ENCODE measurements at regions not wholly inside any gene's neighbourhood (a gene's known extent, or its start where the extent isn't known, plus 50 kb on each side); places are given as distances from the start of the nearest gene placed in this dataset.

DNA sequence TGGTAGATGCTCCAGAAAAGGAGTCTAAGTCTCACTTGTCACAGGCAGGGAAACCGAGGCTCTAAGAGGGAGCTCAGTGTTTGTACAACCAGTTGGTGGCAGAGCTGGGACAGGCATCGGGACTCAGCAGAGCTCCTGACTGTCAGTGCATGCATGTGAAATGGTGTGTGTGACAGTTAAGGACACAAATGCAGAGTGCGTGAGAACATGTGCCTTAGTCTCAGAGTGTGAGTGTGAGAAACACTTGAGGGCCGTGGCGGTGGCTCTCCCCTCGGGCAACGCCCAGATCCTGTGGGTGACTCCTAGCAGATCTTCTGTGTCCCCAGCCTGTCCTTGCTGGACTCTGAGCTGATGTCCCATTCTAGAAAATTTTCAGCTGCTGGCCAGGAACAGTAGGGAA is 362.6 kb downstream of the MATN1 start:
- no peaks in the 10 kb centered on the region for H3K27me3 ChIP-seq (ENCODE audit: insufficient read depth, low read depth, severe bottlenecking)
- no peaks in the 10 kb centered on the region for H3K36me3 ChIP-seq
- DNase-seq, result no peak
- no peaks in the 10 kb centered on the region for H3K9me3 ChIP-seq (ENCODE audit: severe bottlenecking)
- TF ChIP-seq, protein P1, sequence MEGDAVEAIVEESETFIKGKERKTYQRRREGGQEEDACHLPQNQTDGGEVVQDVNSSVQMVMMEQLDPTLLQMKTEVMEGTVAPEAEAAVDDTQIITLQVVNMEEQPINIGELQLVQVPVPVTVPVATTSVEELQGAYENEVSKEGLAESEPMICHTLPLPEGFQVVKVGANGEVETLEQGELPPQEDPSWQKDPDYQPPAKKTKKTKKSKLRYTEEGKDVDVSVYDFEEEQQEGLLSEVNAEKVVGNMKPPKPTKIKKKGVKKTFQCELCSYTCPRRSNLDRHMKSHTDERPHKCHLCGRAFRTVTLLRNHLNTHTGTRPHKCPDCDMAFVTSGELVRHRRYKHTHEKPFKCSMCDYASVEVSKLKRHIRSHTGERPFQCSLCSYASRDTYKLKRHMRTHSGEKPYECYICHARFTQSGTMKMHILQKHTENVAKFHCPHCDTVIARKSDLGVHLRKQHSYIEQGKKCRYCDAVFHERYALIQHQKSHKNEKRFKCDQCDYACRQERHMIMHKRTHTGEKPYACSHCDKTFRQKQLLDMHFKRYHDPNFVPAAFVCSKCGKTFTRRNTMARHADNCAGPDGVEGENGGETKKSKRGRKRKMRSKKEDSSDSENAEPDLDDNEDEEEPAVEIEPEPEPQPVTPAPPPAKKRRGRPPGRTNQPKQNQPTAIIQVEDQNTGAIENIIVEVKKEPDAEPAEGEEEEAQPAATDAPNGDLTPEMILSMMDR (IDR thresholded peaks at IDR 0.05; ENCODE audit: low read depth, low read length), result no peak
- no peak overlapping the region for H3K4me3 ChIP-seq (ENCODE audit: low read depth, low read length)
- no peak overlapping the region for H3K27ac ChIP-seq

DNA sequence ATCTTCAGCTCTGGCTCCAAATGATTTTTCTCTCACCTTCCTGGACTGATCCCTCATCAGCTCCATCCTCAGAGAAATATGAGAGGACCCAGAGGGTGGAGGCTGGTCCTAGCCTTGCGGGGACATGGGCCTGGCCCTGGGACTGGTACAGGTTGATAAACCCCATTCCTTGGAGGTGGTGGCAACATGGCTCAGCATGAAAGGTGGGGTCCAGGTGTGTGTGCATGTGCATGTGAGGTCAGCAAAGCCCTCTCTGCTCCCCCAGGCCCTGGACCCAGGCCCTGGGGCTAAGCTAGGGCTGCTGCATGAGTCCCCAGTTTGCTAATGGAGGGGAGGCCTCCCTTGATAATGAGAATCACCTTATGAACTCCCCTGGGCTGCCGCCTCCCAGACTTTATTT is 363.1 kb downstream of the MATN1 start:
- Histone ChIP-seq H3K27ac (no peak overlapping the region), H3K36me3 (no peaks in the 10 kb centered on the region), H3K9me3 (ENCODE audit: severe bottlenecking) (no peaks in the 10 kb centered on the region), H3K4me3 (ENCODE audit: low read depth, low read length) (no peak overlapping the region), H3K27me3 (ENCODE audit: insufficient read depth, low read depth, severe bottlenecking) (no peaks in the 10 kb centered on the region)
- TF ChIP-seq, protein P1 (IDR thresholded peaks at IDR 0.05; ENCODE audit: low read depth, low read length), result no peak
- DNase-seq, result no peak

DNA sequence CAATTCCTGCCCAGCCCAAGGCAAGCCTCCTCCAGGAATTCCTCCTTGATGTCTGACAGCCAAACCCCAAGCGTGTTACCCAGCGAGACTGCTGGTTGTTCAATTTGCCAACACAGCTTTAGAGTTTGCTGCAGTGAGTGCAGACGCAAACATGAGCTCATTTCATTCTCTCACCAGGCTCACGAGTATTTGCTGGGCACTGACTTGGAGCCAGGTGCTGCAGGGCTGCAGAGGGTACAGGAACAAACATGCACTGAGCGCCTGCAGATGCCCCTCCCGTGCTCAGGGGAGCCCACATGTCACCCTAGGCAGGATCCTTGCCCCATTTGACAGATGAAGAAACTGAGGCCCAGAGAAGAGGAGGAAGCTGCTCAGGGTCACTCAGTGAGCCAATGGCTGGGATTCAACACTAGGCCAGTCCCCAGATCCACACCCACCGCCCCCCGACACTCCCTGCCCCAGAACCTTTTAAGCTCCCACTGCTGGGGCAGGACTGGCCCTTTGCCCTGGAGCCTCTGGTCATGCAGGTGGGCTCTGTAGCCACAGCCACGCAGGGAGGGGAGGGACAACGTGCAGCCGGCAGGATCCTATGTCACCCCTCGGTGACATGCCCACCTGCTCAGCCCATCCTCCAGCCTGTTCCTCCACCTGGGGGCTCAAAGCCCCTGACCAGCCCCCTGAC is 363.7 kb downstream of the MATN1 start:
- TF ChIP-seq, protein P1 (IDR thresholded peaks at IDR 0.05; ENCODE audit: low read depth, low read length), result no peak
- H3K4me3 ChIP-seq (ENCODE audit: low read depth, low read length), result no peak overlapping the region
- H3K27me3 ChIP-seq (ENCODE audit: insufficient read depth, low read depth, severe bottlenecking), result no peaks in the 10 kb centered on the region
- DNase-seq, result no peak
- no peak overlapping the region for H3K27ac ChIP-seq
- H3K9me3 ChIP-seq (ENCODE audit: severe bottlenecking), result no peaks in the 10 kb centered on the region
- H3K36me3 ChIP-seq, result no peaks in the 10 kb centered on the region

DNA sequence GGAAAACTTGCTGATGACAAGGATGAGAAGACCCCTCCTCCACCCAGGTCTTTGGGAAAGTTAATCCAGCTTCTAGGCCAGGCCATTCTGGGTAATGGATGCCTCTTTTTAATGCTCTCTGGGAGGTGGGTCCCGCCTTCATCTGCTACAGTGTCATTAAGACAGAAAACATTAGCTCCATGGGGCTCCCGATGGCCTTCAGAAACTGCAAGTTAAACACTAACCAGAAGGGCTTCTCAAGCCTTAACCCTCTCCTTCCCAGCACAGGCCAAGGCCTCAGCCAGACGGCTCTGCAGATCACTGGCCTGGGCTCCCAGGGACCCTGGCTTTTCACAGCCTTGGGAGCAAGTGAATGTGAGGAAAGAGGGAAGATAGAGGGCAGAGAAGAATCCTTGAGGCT is 364.9 kb downstream of the MATN1 start:
- TF ChIP-seq, protein P1 (IDR thresholded peaks at IDR 0.05; ENCODE audit: low read depth, low read length), result no peak
- H3K4me3 ChIP-seq (ENCODE audit: low read depth, low read length), result no peak overlapping the region
- H3K27ac ChIP-seq, result 0 out of 2 replicates have a peak overlapping the region, but pooled peaks have one; percentile 16
- H3K36me3 ChIP-seq, result no peaks in the 10 kb centered on the region
- peak; percentile 78 for DNase-seq
- no peaks in the 10 kb centered on the region for H3K9me3 ChIP-seq (ENCODE audit: severe bottlenecking)
- H3K27me3 ChIP-seq (ENCODE audit: insufficient read depth, low read depth, severe bottlenecking), result no peaks in the 10 kb centered on the region

DNA sequence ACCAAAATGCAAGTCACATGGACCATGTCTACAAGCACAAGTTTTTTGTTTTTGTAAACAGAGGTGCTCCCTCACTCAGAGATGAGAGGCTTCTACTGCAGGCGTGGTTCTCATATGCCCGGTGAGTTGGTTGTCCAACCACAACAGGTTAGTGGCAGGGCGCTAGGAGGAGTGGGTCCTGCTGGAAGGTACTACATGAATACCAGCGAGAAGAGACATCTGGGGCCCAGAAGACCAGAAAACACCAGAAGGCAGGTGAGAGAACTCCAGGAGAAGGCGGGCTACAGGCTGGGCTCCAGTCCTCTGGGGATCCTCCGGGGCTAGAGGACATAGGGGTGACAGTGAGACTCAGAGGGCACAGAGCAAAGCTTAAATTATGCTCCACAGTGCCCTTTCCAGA is 366.5 kb downstream of the MATN1 start:
- Histone ChIP-seq H3K9me3 (ENCODE audit: severe bottlenecking) (no peaks in the 10 kb centered on the region), H3K27me3 (ENCODE audit: insufficient read depth, low read depth, severe bottlenecking) (no peaks in the 10 kb centered on the region), H3K36me3 (no peaks in the 10 kb centered on the region), H3K4me3 (ENCODE audit: low read depth, low read length) (no peak overlapping the region), H3K27ac (no peak overlapping the region)
- DNase-seq, result no peak
- TF ChIP-seq, protein P1 (IDR thresholded peaks at IDR 0.05; ENCODE audit: low read depth, low read length), result no peak

DNA sequence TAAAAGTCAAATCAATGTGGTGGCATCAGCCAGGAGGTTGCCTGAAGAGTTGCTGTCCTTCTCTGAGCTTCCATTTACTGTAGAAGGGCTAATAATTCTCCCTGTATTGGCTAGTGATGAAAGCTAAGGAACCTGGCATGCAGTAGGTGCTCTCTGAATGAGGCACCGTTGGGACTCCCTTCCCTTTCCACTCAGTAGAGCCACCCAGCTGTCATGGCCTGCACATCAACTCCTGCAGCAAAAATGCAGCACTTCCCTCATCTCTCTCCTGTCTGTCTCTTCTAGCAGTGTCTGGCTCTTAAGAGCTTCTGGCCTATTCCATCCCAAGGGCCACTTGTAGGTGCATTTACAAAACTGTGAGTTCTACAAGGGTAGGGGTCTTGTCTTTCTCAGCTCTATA is 369.0 kb downstream of the MATN1 start:
- Histone ChIP-seq H3K27me3 (ENCODE audit: insufficient read depth, low read depth, severe bottlenecking) (no peaks in the 10 kb centered on the region), H3K4me3 (ENCODE audit: low read depth, low read length) (no peak overlapping the region), H3K9me3 (ENCODE audit: severe bottlenecking) (no peaks in the 10 kb centered on the region), H3K36me3 (no peaks in the 10 kb centered on the region), H3K27ac (no peak overlapping the region)
- TF ChIP-seq, protein P1 (IDR thresholded peaks at IDR 0.05; ENCODE audit: low read depth, low read length), result no peak
- DNase-seq, result no peak
